ENCODE measurements at regions not wholly inside any gene's neighbourhood (a gene's known extent, or its start where the extent isn't known, plus 50 kb on each side); places are given as distances from the start of the nearest gene placed in this dataset.

DNA sequence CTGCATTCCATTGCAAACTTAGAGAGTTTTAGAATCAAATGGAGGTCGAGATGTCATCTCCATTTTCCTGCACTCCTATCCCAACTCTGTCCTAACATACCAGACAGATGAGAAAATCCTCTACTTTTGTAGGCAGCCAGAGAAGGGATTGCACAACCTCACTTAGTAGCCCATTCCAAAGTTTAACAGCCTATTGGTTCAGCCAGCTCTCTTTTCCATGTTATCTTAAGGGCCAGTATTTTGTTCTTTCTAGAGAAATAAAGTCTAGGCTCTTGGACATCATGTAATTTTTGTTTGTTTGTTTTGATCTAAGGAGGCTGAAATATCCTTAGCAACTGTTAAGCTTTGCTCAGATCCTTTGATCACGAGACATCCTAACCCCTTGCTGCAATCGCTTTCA, 173.0 kb downstream of the COX18 start:
- TF ChIP-seq, protein P1, sequence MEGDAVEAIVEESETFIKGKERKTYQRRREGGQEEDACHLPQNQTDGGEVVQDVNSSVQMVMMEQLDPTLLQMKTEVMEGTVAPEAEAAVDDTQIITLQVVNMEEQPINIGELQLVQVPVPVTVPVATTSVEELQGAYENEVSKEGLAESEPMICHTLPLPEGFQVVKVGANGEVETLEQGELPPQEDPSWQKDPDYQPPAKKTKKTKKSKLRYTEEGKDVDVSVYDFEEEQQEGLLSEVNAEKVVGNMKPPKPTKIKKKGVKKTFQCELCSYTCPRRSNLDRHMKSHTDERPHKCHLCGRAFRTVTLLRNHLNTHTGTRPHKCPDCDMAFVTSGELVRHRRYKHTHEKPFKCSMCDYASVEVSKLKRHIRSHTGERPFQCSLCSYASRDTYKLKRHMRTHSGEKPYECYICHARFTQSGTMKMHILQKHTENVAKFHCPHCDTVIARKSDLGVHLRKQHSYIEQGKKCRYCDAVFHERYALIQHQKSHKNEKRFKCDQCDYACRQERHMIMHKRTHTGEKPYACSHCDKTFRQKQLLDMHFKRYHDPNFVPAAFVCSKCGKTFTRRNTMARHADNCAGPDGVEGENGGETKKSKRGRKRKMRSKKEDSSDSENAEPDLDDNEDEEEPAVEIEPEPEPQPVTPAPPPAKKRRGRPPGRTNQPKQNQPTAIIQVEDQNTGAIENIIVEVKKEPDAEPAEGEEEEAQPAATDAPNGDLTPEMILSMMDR (IDR thresholded peaks at IDR 0.05): no peak
- TF ChIP-seq POLR2A (IDR thresholded peaks at IDR 0.05) (no peak), POLR2AphosphoS5 (IDR thresholded peaks at IDR 0.05) (peak in 2 of 3 donors; percentile 40 to 89)

All from breast epithelium (tissue), 3 donors.